Midbrain (tissue), 1 donor: ENCODE measurements at regions not wholly inside any gene's neighbourhood (a gene's known extent, or its start where the extent isn't known, plus 50 kb on each side); places are given as distances from the start of the nearest gene placed in this dataset.
A peak's percentile ranks its signal among the peaks of the same experiment; 100 is the strongest.

Experiments used
- DNase-seq: peaks from one replicate; lab custom pipeline; 2025; lab: John Stamatoyannopoulos, UW

DNA sequence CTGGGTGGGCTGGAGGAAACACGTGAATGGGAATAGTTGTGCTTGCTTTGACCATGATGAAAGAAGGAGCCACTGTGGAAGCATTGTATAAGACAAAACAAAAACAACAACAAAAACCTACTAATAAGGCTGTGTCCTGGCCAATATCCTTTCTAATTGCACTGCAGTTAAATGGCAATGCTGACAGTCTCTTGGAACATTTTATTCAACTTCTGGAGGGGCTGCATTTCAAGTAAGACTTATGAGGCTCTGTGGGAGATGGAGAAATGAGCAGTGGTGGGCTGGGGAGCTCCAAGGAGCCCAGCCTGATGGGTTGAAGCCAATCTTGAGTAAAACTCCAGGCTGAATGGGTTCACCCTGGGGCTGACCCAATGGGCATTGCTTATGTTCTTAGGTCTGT lies 99.8 kb upstream of the ROPN1 start:
- peak; percentile 35 for DNase-seq

DNA sequence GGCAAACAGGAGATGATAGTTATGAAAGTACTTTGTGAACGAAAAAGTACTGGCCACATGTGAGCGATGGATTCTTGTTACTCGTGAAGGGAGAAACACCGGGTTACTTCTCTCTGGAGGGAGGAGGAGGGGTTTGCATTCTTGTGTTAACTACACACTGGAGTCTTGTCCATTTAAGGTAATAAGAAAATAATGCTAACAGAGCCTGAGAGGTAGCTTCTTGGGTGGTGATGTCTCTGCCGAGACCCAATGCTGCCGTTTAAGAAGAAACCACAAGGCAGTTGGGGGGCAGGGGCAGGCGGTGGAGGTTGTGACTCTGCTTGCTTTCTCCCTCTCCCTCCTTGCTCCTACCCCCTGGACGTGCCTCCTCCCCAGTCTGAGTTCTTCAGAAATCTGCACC lies 100.9 kb upstream of the ROPN1 start:
- DNase-seq = no peak

DNA sequence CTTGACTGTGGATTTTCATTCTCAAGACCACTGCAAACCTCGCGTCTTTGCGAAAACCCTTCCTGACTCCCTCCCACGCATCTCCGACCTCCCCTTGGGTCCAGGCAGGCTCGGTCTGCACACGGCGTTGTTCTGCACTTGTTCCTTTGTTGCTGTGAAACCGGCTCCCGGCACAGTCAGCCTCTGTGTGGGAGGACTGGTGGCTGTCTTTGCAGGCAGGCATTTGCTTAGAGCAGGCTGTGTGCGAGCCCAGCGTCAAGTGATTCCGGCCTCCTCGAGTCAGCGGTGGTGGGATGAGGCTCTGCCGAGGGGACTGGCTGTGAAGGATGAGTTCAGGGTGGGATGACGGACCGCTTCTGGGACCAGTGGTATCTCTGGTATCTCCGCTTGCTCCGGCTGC lies 102.6 kb upstream of the ROPN1 start:
- peak; percentile 20 for DNase-seq

DNA sequence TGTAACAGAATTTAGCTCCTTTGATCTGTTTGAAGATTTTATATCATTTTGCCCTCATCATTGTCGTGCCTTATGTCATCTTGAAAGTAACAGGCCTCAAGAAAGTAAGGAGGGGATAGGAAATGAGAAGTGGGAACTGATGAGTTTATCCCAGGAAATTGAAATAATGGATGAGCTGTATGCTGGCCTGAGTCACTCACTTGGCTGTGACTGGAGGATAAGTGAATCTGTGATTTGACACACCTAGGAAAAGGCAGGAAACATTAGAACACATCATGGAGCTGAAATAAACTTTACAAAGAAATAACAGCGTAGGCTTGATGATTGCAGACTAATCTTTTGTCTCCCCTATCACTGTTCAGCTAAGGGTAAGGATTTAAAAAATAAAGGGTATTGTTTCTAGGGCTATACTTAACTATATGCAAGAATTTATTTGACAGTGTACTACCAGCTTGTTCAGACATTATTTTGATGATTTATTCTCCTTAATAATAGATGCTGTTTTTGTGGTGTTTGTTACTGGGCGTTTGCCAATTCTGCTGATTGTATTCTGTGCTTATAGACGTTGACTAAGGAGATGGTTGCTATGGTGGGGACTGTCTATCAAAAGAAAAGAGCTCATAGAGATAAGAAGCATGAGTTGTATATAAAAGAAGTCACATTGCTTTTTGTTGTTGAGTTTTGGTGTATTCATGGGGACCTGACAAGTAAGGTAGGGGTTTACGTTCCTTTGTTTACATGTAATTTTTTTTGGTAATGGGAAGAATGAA lies 105.6 kb upstream of the ROPN1 start:
- no peak for DNase-seq

DNA sequence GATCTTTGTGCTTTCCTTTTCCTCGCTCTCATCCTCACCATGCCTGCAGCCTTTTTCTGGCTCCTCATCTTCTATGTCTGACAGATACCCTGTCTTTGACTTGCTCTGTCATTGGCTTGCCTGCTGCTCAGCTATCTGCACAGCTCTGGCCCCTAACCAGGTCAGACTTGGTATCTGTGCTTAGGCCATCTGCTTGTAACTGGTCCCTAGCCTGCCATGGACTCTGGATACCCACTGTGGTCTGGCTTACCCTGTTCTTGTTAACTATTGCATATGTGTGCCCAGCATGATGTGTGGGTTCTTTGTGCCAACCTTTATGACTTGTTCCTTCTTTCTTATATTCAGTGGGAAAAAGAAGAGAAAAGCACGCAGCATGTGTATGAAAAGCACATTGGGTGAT lies 109.7 kb upstream of the ROPN1 start:
- no peak for DNase-seq

DNA sequence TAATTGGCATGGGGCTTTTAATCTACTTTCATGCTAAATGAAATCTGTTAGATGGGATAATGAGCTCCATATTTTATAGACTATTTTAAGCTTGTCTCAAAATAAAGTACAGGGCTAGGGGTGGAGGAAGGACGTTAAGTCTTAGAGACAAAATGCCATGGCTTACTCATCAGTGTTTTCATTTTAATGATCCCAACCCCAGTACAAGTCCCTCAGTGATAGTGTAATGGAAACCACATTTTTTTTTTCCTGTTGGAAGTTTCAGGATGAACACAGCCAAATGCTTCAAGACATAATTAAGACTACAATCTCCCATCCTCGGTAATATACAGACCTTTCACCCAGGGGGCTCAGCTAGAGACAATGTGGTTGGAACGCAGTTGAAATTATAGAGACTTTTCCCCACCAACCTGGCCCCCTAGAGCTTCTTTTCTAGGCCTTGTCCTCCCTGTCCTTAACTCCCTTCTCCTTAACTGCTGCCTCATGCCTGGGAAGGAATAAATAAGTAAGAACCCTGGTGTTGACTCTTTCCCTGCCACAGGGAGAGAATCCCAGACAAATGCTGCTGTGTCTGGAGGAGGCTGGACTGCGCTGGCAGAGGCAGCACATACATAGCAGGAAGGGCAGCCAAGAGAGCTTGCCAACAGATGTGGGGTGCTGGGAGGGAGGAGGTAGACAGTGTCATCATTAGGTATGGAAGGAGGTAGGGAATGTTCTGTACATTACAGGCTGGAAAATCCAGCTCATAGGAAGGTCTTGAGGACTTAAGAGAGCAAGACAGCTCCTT lies 115.4 kb upstream of the ROPN1 start:
- no peak for DNase-seq

DNA sequence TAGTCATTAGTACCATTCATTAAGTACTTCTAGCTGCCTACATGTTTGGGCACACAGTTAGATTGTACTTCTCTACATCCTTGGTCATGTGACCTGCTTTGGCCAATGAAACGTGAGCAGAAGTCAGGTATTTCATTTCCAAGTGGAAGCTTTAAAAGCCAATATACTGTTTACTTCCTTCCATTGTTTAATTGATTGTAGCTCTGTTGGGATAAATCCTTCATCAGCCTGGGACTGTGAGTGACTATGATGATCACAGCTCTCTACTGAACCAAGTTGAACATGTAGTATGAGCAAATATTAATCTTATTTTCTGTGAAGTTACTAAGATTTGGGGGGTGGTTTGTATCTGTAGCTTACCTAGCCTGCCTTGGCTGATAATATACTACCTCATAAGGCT lies 116.5 kb upstream of the ROPN1 start:
- no peak for DNase-seq

DNA sequence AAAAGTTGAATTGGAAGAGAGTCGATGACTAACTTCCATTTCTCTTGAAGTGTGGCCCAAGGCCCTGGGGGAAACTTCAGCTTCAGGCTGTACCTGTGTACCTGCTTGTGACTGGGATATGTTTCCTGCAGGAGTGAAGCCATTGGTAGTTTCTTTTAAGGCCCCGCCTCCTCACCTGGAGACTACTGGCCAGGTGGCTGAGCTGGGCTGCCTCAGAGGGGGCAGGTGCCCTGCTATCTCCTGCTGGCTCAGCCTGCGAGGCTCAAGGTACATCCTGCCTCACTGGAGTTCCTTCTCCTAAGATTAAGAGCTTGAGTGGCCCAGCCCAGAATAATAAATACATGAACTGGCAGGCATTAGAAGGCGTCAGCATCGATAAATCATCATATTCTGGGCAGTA lies 121.6 kb upstream of the ROPN1 start:
- DNase-seq = no peak

DNA sequence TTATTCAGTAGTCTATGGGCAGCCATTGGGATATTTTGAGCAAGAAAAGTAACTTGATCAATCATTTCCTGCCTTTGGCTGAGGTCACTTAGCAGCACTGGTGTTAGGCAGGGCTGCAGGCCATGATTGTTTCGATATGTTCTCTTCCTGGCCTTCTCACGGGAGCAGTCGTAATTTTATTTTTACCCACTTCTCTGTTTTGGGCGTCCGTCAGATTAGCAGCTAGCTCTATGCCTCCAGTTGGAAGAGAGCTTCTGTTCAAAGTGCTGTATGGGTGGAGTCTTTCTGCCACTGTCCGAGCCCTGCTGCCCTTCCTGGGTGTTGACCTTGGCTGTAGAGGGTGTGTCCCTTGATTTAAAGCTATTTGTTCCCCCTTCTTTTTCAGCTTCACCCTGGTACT lies 123.4 kb upstream of the ROPN1 start:
- no peak for DNase-seq

DNA sequence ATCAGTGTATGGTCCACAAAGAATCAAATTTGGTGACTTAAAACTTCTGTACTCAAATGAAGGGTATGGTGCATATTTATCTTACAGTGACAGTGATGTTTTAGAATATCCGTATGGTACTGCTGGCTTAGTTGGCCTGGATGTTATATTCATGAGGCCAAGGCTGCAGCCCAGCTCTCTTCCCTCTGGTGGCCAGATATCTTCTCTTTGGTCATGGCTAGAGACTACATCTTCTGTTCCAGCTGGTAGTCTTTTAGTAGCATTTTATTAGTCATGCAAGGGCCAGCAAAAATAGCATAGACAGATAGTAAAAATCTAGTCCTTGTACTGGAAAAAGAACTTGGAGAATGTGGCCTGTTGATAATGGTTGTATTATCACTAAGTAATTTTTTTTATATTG lies 124.0 kb upstream of the ROPN1 start:
- DNase-seq = no peak

DNA sequence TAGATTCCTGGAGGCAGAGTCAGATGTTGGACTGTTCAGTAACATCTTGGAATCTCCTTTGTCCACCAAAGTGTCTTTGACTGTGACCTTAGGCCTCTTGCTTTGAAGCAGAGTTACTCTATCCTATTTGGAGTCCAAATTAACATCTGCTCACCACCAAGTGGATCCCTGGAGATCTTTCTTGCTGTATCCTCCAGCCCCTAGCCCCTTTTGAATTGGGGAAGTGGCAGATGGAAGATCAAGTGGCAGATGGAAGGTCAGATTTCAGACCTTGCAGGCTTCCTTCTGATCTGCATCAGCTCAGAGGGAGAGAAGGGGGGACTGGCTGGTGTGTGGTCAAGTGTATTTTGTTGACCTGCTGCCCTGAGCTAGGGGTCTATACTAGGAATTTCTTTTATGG lies 125.0 kb upstream of the ROPN1 start:
- DNase-seq = no peak

DNA sequence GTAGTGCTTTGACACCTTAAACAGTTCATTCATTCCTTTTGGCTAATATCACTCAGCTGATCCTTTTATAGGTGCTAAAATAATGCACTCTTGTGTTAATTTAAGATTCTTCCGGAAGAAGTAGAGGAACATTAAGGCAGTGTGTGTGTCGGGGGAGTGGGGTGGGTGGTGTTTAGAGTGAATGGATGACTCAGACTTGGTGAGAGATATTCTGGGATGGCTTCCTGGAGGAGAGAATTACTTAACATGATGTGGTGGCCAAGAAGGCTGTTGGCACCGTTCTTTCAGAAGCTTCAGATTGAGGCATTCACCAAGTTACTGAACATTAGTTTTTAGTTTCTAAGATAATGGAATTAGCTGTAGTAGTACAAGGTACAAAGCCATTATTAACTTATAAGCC lies 125.6 kb upstream of the ROPN1 start:
- no peak for DNase-seq

DNA sequence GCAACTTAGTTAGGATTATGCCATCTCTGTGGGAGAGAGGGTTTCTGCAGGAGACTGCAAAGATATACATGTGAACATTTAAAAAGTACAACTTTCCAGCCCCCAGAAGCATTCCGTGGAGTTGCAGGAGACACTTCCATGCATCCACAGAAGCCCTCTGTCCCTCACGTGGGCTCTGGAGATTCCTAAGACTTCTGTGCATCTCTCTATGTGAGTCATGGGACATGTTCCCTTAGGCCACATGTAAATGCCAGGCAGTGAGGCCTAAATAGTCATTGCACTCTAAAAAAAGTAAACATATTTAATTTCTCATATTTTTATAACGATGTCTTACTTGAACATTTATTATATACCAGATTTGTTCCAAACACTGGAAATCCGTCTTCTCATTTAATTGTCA lies 126.5 kb upstream of the ROPN1 start:
- no peak for DNase-seq

DNA sequence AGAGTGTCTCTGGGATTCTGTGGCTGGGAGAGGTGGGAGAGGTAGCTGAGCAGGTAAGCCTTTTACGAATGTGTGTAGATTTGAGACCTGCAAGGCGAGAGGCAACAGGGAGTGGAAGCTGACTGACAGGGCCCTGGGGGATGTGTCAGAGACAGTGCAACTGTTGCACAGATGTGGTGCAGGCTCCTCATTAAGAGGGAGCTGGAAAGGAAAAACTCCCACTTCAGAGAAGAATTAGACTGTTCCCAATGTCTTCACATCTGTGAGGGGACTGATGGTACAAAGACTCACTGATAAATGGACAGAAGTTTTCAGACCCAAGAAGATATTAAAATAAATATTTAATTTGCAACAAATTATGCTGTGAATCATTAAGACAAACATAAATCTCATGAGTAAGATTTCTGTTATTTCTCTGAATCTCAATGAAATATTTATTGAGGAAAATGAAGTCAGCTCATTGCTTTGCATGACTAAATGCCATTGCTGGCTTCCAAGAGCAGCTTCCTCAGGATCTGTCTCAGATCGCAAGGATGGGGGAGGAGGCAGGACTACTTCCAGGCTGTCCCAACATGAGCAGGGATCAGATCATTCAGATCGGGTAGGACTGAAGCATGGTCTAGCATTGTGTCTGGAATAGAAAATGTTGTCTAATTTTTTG lies 127.3 kb upstream of the ROPN1 start:
- no peak for DNase-seq

DNA sequence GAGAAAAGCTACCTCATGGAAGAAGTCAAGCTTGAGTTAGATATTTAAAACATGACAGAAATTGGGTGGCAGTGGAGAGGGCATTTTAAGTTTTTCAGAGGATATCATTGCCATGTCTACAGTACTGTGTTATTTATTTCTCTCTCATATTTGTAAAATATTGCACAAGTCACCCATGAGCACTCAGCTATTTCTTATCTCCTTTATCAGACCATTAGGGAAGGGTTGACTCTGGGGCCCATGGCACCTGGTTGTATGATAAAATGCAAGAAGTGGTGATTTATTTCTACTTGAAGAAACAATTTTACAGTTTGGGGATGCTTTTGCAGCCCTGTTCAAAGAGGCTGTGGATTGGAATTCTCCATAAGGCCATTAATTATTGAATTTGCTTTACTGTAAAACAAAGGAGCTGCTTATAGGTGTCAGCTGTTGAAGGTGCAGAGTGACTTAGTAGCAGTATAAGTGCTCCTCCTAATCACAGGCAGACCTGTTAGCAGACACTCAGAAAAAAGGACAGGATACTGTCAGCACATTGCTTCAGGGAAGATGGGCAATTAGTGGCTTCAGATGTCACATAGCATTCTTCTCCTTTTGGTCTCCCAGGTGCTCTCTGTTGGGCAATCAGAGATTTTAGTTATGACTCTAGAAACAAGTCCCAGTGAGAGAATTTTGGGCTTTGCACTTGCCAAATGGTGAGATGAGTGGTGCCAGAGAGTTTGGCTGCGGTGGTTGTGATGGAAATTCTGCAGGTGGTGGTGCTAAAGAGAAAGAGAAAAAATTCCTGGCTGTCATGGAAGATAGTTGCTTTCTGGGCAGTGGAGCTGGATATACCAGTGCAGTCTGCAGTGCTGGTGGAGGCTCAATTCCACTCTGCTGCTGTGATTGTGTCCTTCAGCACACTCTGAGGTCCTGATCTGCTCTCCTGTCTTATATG lies 129.7 kb upstream of the ROPN1 start:
- DNase-seq = no peak

DNA sequence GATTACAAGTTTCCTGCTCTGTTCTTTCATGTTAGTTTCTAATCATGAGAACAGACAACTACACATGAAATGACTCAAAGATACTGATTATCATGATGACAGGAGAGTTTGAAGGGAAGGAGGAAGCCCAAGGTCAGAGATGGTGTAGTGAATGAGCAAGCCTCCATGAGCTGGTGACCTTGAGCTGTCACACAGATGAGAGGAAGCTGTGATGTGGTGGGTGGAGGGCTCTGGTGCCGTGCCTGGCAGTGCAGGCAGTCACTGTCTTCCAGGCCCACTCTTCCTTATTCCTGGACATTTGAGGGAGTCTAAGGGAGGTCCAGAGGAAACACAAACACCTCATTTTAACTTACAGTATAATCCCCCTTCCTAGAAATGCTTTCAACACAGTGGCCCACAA lies 133.4 kb upstream of the ROPN1 start:
- DNase-seq = no peak

DNA sequence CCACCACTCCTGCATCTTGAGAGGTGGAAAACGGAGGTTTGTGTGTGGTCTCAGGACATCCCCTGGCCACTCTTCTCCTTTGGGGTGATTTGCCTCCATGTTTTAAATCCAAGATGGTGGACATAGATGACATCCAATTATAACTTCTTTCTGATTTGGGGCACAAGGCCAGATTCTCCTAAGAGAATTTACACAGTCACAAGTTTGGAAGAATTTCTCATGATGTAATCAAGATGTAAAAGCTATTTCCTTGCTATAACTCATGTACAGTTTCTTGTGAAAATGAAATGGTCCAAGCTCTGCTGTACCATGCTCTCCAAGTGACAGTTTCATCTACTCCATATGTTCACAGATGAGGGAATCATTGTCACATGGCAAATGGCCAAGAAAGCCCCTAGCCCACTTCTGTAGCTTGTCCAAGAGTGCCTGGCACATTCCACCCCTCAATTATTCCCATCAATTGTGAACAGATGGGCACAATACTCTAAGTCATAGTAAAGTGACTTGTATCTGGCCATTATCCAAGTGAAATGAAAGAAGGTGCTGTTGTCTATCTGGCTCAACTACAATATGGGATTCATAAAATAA lies 134.6 kb upstream of the ROPN1 start:
- no peak for DNase-seq

DNA sequence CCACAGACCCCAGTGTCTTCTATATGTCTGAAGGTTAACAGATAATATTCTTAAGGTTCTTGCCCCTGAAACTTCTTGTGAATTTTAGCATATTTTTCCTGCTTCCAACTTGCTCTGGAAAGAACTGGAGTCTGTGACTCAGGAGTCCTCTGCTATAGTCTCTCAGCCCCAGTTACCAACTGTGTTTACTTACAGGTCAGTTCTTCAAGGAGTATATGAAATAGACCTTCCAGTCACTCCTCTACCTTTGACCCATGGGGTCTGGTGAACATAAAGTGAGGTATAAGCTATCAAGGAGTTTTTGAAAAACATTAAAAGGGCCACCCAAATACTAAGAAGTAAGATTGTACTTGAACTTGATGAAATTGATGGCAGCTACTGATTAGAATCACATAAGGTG lies 139.2 kb upstream of the ROPN1 start:
- DNase-seq = no peak

DNA sequence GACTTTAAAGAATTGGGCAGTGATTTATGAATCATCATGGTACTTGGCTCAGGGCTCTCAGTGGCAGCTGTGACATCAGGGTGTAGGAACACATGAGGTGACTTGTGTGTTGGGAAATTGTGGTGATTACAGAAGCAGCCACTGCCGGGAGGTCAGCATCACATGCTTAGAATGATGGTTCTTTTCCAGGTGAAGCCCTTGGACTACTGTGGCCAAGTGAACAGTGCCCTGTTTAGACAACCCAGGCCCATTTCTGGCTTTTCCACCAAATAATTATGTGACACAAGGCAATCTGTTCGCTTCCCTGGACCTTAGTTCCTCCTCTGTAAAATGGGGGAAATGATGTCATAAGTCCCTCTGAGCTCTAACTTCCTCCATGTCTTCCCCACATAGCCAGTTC lies 139.7 kb upstream of the ROPN1 start:
- DNase-seq = no peak

DNA sequence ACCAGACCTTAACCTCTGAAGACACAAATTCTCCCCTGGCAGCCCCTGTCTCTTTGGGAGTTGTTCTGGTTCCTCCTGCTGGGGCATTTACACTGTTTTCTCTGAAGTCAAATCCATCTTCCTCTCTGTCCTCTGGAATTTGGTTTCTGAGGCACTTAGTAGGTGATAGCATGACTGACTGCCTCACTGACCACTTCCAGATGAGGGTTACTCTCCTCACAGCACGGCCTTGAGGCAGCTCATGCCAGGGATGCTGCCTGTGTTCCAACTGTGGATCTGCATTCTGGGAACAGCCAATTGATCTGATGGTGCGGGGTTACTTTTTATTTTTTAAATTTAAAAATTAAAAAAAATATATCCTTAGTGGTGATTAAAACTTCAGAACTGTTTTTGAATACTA lies 140.9 kb upstream of the ROPN1 start:
- no peak for DNase-seq

DNA sequence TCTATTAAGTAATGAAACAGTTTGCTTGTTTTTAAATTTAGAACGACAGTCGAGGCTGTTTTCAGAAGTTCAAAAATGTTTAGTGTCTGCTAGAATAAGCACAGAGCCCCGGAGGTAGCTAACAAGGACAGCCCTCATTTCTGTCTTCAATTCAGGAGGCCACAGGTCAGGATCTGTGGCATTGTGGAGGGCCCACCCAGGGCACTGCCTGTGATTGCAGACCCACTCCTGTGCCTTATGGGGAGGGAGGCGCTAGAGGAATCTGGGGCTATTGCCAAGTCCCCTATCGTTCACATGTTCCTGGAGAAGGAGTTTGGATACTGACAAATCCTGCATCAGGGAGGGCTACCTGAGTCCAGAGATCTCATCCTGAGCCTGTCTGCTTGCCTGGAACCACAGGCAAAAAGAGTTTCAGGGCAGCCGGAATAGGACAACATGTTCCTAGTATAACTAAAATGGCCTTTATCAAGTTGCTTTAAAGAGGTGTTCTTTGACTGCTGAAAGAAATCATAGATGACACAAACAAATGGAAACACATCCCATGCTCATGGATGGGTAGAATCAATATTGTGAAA lies 141.5 kb upstream of the ROPN1 start:
- no peak for DNase-seq
